Heart left ventricle (tissue), 16 donors: ENCODE measurements at regions not wholly inside any gene's neighbourhood (a gene's known extent, or its start where the extent isn't known, plus 50 kb on each side); places are given as distances from the start of the nearest gene placed in this dataset.
A peak's percentile ranks its signal among the peaks of the same experiment; 100 is the strongest.

Experiments used
- ATAC-seq, 4 donors: fragments of 200-7000 bp; cut with Tn5 transposase; one replicate each; pipeline ENCODE4 v1.9.1; 2020 to 2022; ENCODE audit warnings: moderate library complexity in 4 of 4, mild to moderate bottlenecking in 3 of 4, moderate number of reproducible peaks in 1 of 4
- DNase-seq, 5 donors: peaks; one replicate each; pipeline ENCODE4 v3.0.0-alpha.2; 2020
- H3K27ac ChIP-seq, 12 donors: fragments of 200-600 bp; sonication (generic) in 4 of 12; one replicate each; pipeline versions ENCODE4 v1.5.0 to v1.8.0; 2016 to 2022; ENCODE audit warnings: mild to moderate bottlenecking in 2 of 12
- H3K27me3 ChIP-seq, 9 donors: fragments of 200-600 bp; sonication (generic) in 2 of 9; one replicate each; pipeline versions ENCODE4 v1.5.1 to v1.8.0; 2016 to 2022; ENCODE audit warnings: mild to moderate bottlenecking in 3 of 9
- H3K36me3 ChIP-seq, 9 donors: fragments of 200-600 bp; sonication (generic) in 2 of 9; one replicate each; pipeline versions ENCODE4 v1.5.0 to v1.8.0; 2018 to 2022; ENCODE audit warnings: mild to moderate bottlenecking in 2 of 9
- H3K4me1 ChIP-seq, 12 donors: fragments of 200-600 bp; sonication (generic) in 4 of 12; one replicate each; pipeline versions ENCODE4 v1.5.0 to v1.8.0; 2016 to 2022; ENCODE audit warnings: mild to moderate bottlenecking in 3 of 12
- H3K4me3 ChIP-seq, 12 donors: fragments of 200-600 bp; sonication (generic) in 4 of 12; one replicate each; pipeline versions ENCODE4 v1.5.0 to v1.8.0; 2017 to 2022; ENCODE audit warnings: mild to moderate bottlenecking in 9 of 12, moderate library complexity in 4 of 12
- H3K9me3 ChIP-seq, 12 donors: fragments of 200-600 bp; sonication (generic) in 4 of 12; one replicate each; pipeline versions ENCODE4 v1.5.0 to v1.8.0; 2016 to 2022; ENCODE audit warnings: mild to moderate bottlenecking in 1 of 12
- POLR2A ChIP-seq, 2 donors: fragments of 450-650 bp; IDR thresholded peaks; one replicate each; pipeline ENCODE4 v1.6.1; 2017; ENCODE audit warnings: antibody characterized with exemption in 2 of 2, mild to moderate bottlenecking in 2 of 2, moderate library complexity in 2 of 2
- WGBS, 4 donors: extraction: QIAGEN DNeasy Blood & Tissue Kit in 2 of 4; methylation state at CpG; one replicate each; pipeline versions ENCODE4 v1.1.5 to v1.1.7; 2013 to 2018; 5-methylcytosine and 5-hydroxymethylcytosine counted together
- intact Hi-C, 10 donors: fragments of 100-400 bp; cut with DNase I; formaldehyde crosslinking; loops; one replicate each; pipeline versions ENCODE4 v1.11.1 to v1.14.2; 2022
- TF ChIP-seq, protein P1 (sequence below), 12 donors: fragments of 200-600 bp; sonication (generic) in 4 of 12; IDR thresholded peaks; one replicate each; pipeline versions ENCODE4 v1.5.0 to v1.8.0; 2018 to 2022; ENCODE audit warnings: antibody characterized with exemption in 12 of 12, mild to moderate bottlenecking in 5 of 12
- donor health status: ischemic (EF 13 %, LVEDD 7.1; RV severe dilation, severe dysfunction).
- donor health status: healthy with polysubstance abuse.
- donor health status: DM: no; HTN: yes; CAD: no.
- donor health status: DM: no; HTN: no; CAD: no.
- donor health status: ischemic (EF 25% LVEDD 6.9; RV normal size, moderate dysfunction).
- donor health status: ischemic (EF 25% LVEDD 5.7; RV mildly dilated, moderate dysfunction).
- donor health status: healthy.
- donor health status: DM: yes; HTN: yes; CAD: no.
- donor health status: ischemic (EF 35%, LVEDD 5.7; RV mildly dilated, moderate dysfunction).
- donor health status: nonischemic (EF 11% LVEDD 7.7; RV severe dilation, severe dysfunction).
- donor health status: DM: yes; HTN: yes; CAD: no.
- donor health status: PGD.
- donor health status: ischemic (EF 29% LVEDD 5.4; RV normal size, mild dysfunction).
- donor health status: nonischemic (EF 23%, LVEDD 6.1; RV moderate dilation, normal function).

DNA sequence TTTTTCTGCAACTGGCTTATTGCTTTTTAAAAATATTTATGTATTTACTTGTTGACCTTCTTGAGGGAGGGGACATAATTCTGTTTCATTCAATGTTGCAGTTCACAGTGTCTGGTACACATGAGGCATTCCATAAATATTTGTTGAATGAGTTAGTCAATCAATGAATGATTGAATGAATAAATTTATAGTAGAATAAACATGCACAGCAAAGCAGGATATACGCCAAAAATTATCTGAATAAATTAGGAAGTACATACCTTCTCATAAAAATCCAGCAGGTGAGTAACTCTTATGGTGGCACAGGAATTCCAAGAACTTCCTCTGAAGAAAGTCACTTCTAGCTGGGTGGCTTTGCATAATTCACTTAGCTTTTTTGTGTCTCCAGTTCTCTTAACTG, 469.4 kb upstream of the ATP11B start:
- intact Hi-C loops: loop anchor here in 1 of 10 donors (1.0 kb wide), 1 partner anchor 14 kb away; no protein-coding TSS in a partner anchor
- TF ChIP-seq, protein P1, sequence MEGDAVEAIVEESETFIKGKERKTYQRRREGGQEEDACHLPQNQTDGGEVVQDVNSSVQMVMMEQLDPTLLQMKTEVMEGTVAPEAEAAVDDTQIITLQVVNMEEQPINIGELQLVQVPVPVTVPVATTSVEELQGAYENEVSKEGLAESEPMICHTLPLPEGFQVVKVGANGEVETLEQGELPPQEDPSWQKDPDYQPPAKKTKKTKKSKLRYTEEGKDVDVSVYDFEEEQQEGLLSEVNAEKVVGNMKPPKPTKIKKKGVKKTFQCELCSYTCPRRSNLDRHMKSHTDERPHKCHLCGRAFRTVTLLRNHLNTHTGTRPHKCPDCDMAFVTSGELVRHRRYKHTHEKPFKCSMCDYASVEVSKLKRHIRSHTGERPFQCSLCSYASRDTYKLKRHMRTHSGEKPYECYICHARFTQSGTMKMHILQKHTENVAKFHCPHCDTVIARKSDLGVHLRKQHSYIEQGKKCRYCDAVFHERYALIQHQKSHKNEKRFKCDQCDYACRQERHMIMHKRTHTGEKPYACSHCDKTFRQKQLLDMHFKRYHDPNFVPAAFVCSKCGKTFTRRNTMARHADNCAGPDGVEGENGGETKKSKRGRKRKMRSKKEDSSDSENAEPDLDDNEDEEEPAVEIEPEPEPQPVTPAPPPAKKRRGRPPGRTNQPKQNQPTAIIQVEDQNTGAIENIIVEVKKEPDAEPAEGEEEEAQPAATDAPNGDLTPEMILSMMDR (IDR thresholded peaks at IDR 0.05): no peak
- TF ChIP-seq POLR2A (IDR thresholded peaks at IDR 0.05): no peak
- 79 to 86% (median 83%) methylated on average over 1 of the region's 1 CpG for WGBS, 4 donors

DNA sequence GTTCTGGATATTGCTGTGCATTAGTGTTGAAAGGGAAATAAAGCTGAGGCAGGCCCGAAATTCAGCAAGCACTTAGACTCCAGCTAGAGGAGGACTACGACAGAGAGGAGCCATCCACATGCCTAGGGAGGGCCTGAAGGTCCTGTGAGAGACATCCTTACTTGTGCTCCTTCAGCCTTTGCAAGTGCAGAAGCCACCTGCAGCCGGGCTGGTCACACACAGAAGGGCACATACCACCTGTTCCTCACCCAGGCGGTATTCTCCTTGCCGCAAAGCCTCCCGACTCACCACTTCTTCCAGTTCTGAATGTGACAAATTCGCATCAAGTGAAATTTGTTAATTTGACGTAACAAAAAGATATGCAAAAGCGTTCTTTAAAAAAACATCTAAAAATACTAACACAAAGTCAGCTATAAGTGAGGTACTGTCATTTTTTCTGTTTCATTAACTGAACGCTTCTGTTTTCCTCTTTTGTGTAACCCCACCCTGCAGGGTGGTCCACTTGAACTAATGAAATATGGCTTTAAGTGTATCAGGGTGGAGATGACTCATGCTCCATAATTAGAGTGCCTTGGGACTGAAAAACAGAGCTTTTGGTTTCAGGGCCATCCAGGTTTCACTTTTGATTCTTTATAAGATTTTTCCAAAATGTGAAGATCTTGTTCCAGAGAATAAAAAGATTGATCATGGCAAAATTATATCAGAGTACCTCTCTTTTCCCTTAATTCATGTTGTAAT, 467.9 kb upstream of the ATP11B start:
- WGBS, 4 donors: 73 to 80% (median 75%) methylated on average over 10 of the region's 10 CpGs
- DNase-seq: no peak
- no peak for ATAC-seq

More for the DNA sequence above, 469.4 kb upstream of the ATP11B start:
- Histone ChIP-seq H3K27me3 (no peaks in the 10 kb centered on the region), H3K4me1 (no peaks in the 10 kb centered on the region), H3K4me3 (no peak overlapping the region), H3K9me3 (peaks cover 0 to 17% (median 3%) of the 10 kb centered on the region in 12 donors), H3K27ac (no peak overlapping the region), H3K36me3 (no peaks in the 10 kb centered on the region)
- DNase-seq (no peak), ATAC-seq (no peak)

DNA sequence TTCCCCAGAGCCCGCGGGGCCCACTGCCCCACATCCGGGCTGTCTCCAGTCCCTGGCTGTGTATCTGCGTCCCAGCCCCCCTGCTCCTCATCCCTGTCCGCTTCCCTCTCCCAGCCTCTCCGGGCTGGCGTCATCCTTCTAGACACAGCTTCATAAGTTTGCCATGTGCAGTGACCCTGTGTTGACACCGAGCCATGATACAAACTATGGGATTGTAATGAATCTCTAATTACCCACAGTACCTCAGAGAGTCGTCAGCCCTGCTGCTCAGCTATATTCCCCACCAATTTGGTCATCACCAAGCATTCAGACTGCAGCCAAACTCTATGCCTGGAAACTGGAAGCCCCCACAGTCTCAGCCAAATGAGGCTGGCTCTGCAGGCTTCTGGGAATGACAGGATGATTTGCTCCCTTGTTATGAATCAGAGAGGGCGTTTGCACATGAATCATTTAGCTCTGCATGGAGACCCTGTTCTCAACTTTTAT, 466.1 kb upstream of the ATP11B start:
- intact Hi-C loops: no loop called here
- H3K36me3 ChIP-seq: no peaks in the 10 kb centered on the region
- no peak overlapping the region for H3K27ac ChIP-seq
- no peaks in the 10 kb centered on the region for H3K4me1 ChIP-seq
- DNase-seq: peak in 1 of 5 donors; percentile 26
- 43 to 63% (median 50%) methylated on average over 9 to 10 of the region's 10 CpGs for WGBS, 4 donors
- no peak for ATAC-seq
- H3K4me3 ChIP-seq: no peak overlapping the region
- H3K27me3 ChIP-seq: no peaks in the 10 kb centered on the region
- no peaks in the 10 kb centered on the region for H3K9me3 ChIP-seq
- TF ChIP-seq, protein P1 (IDR thresholded peaks at IDR 0.05): no peak
- TF ChIP-seq POLR2A (IDR thresholded peaks at IDR 0.05): no peak

More for the DNA sequence above, 467.9 kb upstream of the ATP11B start:
- Histone ChIP-seq H3K27me3 (no peaks in the 10 kb centered on the region), H3K4me1 (no peaks in the 10 kb centered on the region), H3K4me3 (no peak overlapping the region), H3K36me3 (no peaks in the 10 kb centered on the region), H3K9me3 (peaks cover 0 to 6% (median 0%) of the 10 kb centered on the region in 12 donors), H3K27ac (no peak overlapping the region)
- intact Hi-C loops: no loop called here
- TF ChIP-seq POLR2A (IDR thresholded peaks at IDR 0.05): no peak

DNA sequence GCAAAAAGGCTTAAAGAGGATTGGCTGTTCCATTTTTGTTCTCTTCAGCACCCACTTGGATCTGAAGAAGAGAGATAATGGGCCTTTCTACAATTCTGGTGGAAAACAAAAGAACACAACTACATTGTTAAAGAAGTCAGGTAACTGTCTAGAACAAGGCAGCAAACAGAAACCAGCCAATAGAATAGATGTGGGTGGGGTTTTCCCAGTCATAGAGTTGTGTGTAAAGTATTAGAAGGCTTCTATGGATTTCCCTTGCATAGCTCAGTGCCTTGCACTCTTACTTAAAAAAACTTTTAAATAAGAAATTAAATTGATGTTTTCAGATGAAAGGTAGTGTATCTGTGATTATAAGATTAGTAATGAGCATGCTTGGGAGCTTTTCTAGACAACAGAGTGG, 462.7 kb upstream of the ATP11B start:
- intact Hi-C loops: no loop called here
- ATAC-seq: no peak
- no peak for DNase-seq
- TF ChIP-seq POLR2A (IDR thresholded peaks at IDR 0.05): no peak
- TF ChIP-seq, protein P1 (IDR thresholded peaks at IDR 0.05): no peak
- Histone ChIP-seq H3K4me1 (no peaks in the 10 kb centered on the region), H3K9me3 (peaks cover 0 to 20% (median 0%) of the 10 kb centered on the region in 12 donors), H3K27ac (no peak overlapping the region), H3K36me3 (no peaks in the 10 kb centered on the region), H3K27me3 (no peaks in the 10 kb centered on the region), H3K4me3 (no peak overlapping the region)
